GM18867 (cell line): ENCODE measurements at regions not wholly inside any gene's neighbourhood (a gene's known extent, or its start where the extent isn't known, plus 50 kb on each side); places are given as distances from the start of the nearest gene placed in this dataset.

Experiments used
- ATAC-seq: cut with Tn5 transposase; IDR thresholded peaks from one replicate; pipeline ENCODE4 v1.9.1; 2021; ENCODE audit warnings: mild to moderate bottlenecking, moderate library complexity; ENCODE audit not compliant: unreplicated experiment

DNA sequence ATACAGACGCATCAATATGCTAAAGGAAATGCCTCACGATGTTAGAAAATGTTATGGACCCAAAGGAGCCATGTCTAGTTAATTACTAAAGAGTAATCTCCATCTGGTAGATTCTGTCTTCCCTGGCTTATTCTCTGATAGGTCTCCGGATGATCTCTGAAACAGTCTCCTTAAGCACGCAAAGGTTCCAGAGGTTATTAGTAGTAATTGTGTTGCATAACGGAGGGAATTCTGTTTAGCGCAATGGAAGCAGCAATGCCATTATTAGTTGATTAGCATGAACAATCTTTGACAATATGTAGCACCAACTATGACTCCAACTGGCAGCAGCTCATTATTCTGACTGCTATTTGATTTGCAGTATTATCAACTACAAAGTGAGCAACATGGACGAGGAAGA is 952.5 kb upstream of the SEMA6D start:
- ATAC-seq: no peak

- no peak for ATAC-seq
Measured at GRCh38 chr15:46766021-46766420, 951.3 kb upstream of the SEMA6D start.

DNA sequence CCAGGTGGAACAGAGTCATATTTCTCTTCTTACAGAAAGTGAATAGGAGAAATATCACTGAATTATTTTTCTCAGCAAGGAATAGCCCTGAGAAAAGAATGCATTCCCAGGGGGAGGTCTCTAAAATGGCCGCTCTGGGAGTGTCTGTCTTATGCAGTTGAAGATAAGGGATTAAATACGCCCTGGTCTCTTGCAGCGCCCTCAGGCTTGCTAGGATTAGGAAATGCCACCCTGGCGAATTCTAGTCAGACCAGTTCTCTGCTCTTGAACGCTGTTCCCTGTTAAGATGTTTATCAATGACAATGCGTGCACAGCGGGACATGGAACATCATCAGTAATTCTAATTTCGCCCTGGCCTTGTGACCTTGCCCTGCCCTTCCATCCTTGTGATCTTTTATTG is 949.0 kb upstream of the SEMA6D start:
- no peak for ATAC-seq

DNA sequence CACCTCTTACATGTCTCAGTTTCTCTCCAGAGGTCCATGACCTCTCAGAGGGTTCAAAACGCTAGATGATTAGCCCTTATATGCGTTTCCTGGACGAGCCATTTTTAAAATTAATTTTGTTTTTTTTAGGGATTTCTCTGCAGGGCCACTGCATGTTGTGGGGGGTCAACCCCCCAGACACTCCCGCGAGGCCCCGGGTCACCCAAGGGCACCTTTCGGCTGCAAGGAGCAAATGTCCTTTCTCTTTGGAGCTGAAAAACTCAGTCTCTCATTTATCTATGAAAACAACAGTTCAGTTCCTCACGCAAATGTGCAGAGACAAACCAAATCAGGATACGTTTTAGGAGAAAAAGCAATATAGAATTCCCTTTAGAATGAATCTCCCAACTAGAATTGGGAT is 944.3 kb upstream of the SEMA6D start:
- no peak for ATAC-seq

GRCh38 chr15:46778876-46779275 is 938.4 kb upstream of the SEMA6D start:
- no peak for ATAC-seq

- no peak for ATAC-seq
Measured at GRCh38 chr15:46786590-46787285, 930.6 kb upstream of the SEMA6D start.

DNA sequence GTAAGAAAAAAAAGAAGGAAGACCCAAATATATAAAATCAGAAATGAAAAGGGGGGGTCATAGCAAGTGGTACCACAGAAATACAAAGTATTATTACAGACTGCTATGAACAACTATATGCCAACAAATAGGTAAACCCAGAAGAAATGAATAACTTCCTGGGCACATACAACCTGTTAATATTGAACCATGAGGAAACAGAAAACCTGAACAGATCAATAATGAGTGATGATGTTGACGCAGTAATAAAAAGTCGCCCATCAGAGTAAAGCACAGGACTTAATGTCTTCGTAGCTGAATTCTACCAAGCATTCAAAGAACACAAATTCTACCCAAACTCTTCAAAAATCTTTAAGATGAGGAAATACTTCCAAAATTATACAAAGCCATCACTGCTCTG is 921.6 kb upstream of the SEMA6D start:
- ATAC-seq: no peak

DNA sequence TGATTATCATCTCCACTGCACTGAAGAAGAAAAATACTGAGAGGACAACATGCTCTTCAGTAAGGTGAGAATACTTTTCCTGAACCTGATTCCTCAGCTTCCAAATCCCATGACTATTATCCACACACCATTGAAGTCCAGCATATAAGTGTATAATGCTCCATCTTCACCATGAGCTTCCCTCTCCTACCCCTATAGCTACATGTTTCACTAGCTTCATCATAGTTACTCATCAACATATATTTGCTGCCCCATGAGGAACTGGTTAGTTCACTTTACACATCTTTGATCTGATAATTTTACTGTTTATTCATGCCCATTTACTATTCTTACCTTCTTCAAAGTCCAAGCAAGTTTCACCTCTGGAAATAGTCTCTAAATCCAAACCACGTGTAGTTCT is 908.5 kb upstream of the SEMA6D start:
- ATAC-seq: no peak

- ATAC-seq: no peak
Measured at GRCh38 chr15:46815240-46815639, 902.1 kb upstream of the SEMA6D start.

GRCh38 chr15:46815765-46816164 is 901.5 kb upstream of the SEMA6D start:
- ATAC-seq: no peak

GRCh38 chr15:46848704-46849103 is 868.6 kb upstream of the SEMA6D start:
- no peak for ATAC-seq

DNA sequence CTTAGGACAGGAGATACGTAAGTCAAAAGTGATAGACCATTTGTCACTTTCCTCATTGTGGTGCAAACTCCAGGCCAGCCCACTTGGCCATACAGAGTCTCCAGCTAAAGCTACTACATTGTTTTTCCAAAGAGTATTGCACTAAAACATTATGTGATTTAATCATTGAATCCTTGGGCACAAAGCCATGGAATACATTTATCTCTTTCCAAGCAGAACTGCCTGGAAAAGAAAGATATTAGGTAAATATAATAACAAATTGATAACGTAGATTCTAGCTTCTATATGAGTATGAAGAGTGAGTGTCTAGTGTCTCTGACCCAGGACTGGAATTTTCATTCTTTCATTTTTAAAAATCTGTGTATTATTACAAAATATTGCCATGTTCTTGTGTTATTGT is 863.7 kb upstream of the SEMA6D start:
- no peak for ATAC-seq

DNA sequence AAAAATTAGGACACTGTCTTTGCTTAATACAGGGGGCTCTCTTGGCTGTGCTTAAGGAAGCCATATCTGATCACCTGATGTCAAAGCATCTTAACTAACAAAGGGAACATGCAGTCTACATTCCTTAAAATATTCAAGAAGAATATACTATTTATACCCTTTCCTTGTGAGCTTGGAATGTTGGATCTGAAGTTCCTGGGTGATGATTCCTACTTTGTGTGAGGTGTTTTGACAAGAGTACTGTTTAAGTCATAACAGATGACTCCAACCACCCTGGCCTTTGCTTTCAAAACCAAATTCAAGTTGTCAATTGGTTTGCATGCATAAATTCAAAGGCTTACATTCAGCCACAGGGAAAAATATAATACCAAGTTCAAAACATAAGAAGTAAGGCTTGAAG is 862.7 kb upstream of the SEMA6D start:
- ATAC-seq: no peak

- ATAC-seq: no peak
Measured at GRCh38 chr15:46855388-46855787, 861.9 kb upstream of the SEMA6D start.

DNA sequence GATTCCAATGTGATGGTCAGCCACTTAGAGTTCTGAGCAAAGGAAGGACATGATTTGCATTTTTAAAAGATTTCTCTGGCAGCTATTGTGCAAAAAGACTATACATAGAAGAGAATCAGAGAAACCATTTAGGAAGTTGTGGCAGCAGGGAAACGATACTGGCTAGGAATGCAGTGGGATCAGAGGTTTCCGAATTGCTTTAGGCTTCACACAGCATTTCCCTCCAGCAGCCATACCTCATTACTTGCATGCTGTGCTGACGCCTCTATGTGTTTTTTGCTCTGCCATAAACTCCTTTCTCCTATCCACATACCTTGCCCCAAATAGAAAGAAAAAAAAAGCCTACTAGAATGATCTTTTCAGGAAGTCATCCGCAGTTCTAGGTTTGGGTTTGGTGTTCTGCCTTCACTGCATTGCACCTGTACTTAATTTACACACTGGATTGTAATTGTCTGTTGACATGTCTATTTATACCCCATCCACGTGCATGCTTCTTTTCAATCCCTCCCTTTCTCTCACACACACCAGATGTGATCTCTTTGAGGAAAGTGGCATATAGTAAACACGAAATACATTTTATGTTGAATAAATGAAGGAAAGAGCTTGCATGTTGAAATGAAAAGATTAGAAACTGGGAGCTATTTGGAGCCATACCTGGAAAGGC is 860.3 kb upstream of the SEMA6D start:
- ATAC-seq: no peak

DNA sequence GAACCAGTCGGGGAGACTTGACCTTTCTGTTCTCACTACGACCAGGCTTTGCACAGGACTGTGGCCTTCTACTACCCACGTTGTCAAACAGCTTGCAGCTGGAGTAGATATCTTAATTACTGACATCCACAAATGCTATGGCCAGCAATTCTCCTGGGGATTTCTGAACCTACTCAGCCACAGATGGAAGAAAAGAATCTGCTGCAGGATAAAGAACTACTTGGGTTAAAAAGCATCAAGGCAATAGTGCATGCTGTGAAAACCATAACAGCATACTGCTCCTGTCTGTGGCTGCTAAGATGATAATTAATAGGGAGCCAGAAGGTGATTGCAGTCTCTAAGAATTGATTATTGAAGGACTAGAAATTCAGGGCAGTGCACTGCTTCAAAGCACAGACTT is 859.2 kb upstream of the SEMA6D start:
- ATAC-seq: no peak

DNA sequence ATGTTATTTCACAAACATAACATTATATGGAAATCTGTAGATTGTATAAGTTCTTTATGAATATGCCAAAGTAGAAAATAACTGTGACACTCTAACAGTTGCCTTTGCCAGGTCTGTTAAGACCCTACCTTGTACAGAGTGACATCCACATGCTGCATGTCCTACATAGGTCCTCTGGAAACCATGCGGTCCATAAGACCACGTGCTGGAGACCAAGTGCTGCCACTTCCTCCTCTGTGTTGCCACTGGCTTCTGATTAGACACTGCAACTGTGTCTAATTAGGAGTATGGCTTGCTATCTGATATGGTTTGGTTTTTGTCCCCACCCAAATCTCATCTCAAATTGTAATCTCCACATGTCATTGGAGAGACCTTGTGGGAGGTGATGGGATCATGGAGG is 855.5 kb upstream of the SEMA6D start:
- ATAC-seq: no peak

DNA sequence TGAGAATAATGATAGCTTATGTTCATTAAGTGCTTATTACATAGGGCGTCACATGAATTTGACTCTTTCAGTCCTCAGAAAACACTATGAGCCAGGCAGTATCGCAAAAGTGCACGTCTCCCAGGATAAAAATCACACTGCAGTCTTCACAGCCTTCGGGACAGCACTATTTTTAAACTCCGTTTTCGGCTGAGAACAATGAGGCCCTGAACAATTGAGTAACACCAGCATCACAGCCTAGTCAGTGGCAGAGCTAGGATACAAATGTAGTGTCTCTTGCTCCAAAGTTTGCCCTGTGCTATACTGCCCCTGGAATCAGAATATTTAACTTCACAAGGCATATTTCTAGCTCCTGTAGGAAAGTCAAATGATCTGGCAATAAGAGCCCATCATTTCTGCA is 852.1 kb upstream of the SEMA6D start:
- no peak for ATAC-seq

- no peak for ATAC-seq
Measured at GRCh38 chr15:46872286-46872980, 844.9 kb upstream of the SEMA6D start.

DNA sequence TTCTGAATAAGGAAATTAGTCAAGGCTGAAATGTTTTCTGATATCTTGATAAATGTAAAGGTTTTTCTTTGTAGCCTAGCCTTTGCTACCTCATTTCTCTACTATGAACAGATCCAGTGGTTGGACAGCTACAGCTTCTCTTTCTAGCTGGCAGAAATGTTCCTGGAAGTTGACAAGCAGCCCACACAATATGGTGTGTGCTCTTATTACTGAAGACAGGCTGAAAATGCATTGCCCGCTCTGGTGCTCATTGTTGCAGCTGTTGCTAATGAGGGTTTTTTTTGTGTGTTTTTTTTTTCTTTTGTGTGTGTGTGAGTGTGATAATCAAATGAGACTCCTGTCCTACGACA is 844.3 kb upstream of the SEMA6D start:
- ATAC-seq: no peak

DNA sequence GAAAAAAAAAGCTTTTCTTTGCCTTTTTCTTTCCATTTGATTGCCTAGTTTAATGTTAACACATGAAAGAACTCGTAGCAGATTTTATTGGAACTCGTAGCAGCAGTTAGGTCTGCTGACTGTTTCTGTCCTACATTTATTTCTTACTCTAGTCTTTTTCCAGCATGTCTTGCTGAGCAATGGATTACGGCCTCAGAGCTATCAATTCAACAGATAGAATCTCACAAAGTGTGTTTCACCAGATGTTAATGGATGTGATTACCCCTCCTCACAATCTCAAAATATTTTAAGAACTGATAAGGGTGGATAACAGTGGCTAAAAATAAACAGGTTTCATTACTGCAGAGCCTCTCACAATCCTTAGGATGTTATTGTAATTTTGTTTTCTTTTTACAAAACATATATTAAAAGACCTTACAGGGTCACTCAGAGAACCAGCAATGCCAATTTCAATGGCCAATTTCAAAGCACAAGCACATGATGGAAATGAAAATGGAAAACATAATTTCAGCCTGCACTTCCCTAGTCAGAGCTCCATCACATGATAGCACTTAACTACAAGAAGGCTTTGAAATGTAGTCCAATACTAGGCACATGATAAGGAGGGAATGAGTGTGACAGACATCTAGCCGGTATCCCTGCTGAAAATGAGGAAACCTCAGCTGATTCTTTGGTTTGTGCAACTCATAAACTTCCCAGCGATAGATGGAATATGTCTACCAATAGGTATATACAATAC is 838.1 kb upstream of the SEMA6D start:
- ATAC-seq: no peak

DNA sequence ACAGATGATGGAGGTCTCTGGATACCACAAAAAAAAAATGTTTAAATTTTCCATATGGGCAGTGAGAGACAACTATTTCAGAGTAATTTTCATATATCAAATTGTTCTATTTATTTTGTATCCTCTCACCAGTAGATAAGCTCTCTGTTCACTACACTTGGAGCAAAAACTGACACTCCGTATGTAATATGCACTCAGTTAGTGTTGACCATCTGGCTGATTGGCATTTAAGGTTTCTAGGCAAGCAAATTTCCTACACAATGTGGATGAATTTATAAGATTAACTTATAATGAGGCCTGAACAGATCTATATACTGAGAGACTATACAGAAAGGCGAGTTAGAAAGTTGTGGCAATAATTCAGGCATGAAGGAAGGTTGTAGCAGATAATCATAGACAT is 836.5 kb upstream of the SEMA6D start:
- ATAC-seq: no peak
